Breast epithelium (tissue), 4 donors: ENCODE measurements at regions not wholly inside any gene's neighbourhood (a gene's known extent, or its start where the extent isn't known, plus 50 kb on each side); places are given as distances from the start of the nearest gene placed in this dataset.

Source experiments
- DNase-seq, 2 donors: peaks; one replicate each; pipeline ENCODE4 v3.0.0-alpha.2; 2019; ENCODE audit warnings: low spot score in 2 of 2
- H3K27ac ChIP-seq, 2 donors: fragments of 200-600 bp; sonication (generic) in 1 of 2; one replicate each; pipeline ENCODE4 v1.5.1; 2016 to 2019; ENCODE audit warnings: mild to moderate bottlenecking in 1 of 2
- H3K27me3 ChIP-seq, 2 donors: fragments of 200-600 bp; sonication (generic) in 1 of 2; one replicate each; pipeline versions ENCODE4 v1.5.1 to v1.6.0; 2017 to 2019; ENCODE audit warnings: control low read depth in 1 of 2, mild to moderate bottlenecking in 1 of 2
- H3K36me3 ChIP-seq: fragments of 200-600 bp; one replicate; pipeline ENCODE4 v1.5.1; 2019
- H3K4me1 ChIP-seq, 2 donors: fragments of 200-600 bp; sonication (generic); one replicate each; pipeline ENCODE4 v1.5.1; 2016 to 2019; ENCODE audit warnings: control low read depth in 1 of 2
- H3K4me3 ChIP-seq, 3 donors: fragments of 200-600 bp; sonication (generic); 1 replicate in 2 of 3; 2 replicates in 1 of 3; pipeline ENCODE4 v1.5.1; 2016 to 2019; ENCODE audit warnings: mild to moderate bottlenecking in 3 of 3, moderate library complexity in 2 of 3
- H3K9me3 ChIP-seq, 2 donors: fragments of 200-600 bp; sonication (generic) in 1 of 2; one replicate each; pipeline ENCODE4 v1.5.1; 2016 to 2019; ENCODE audit warnings: control low read depth in 1 of 2
- POLR2A ChIP-seq: fragments of 450-650 bp; IDR thresholded peaks from one replicate; pipeline ENCODE4 v1.6.1; 2016; ENCODE audit warnings: antibody characterized with exemption, mild to moderate bottlenecking, moderate library complexity
- POLR2AphosphoS5 ChIP-seq, 3 donors: sonication (generic); formaldehyde crosslinking; IDR thresholded peaks; one replicate each; pipeline ENCODE4 v1.6.1; 2017; ENCODE audit warnings: antibody characterized with exemption in 3 of 3
- intact Hi-C: fragments of 100-400 bp; cut with DNase I; formaldehyde crosslinking; loops from one replicate; pipeline ENCODE4 v1.15.1; 2023; ENCODE audit warnings: low total_unique reads
- TF ChIP-seq, protein P1 (sequence below), 3 donors: fragments of 450-650 bp; IDR thresholded peaks; one replicate each; pipeline ENCODE4 v1.5.1; 2016 to 2017; ENCODE audit warnings: antibody characterized with exemption in 3 of 3, mild to moderate bottlenecking in 3 of 3, moderate library complexity in 3 of 3

DNA sequence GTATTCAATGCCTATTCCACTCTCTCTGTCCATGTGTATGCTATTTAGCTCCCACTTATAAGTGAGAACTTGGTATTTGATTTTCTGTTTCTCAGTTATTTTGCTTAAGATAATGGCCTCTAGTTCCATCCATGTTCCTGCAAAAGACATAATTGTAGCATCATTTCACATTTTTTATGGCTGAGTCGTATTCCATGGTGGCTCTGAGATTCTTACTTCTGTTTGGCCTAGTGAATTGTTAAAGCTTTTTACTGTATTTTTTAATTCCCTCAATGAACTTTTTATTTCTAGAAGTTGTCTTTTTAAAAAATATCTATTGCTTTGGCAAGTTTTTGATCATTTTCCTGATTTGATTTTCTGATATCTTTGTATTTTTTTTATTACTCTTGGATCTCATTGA is 635.6 kb downstream of the PLA2G4A start:
- H3K9me3 ChIP-seq = peaks cover 7 to 12% of the 10 kb centered on the region in 2 donors
- H3K27me3 ChIP-seq = no peaks in the 10 kb centered on the region
- H3K27ac ChIP-seq = no peak overlapping the region
- H3K36me3 ChIP-seq = no peaks in the 10 kb centered on the region
- TF ChIP-seq, protein P1, sequence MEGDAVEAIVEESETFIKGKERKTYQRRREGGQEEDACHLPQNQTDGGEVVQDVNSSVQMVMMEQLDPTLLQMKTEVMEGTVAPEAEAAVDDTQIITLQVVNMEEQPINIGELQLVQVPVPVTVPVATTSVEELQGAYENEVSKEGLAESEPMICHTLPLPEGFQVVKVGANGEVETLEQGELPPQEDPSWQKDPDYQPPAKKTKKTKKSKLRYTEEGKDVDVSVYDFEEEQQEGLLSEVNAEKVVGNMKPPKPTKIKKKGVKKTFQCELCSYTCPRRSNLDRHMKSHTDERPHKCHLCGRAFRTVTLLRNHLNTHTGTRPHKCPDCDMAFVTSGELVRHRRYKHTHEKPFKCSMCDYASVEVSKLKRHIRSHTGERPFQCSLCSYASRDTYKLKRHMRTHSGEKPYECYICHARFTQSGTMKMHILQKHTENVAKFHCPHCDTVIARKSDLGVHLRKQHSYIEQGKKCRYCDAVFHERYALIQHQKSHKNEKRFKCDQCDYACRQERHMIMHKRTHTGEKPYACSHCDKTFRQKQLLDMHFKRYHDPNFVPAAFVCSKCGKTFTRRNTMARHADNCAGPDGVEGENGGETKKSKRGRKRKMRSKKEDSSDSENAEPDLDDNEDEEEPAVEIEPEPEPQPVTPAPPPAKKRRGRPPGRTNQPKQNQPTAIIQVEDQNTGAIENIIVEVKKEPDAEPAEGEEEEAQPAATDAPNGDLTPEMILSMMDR (IDR thresholded peaks at IDR 0.05) = no peak
- TF ChIP-seq POLR2AphosphoS5 (IDR thresholded peaks at IDR 0.05) = no peak
- no peak overlapping the region for H3K4me3 ChIP-seq
- intact Hi-C loops = loop anchor here (5.0 kb wide), 1 partner anchor 513 kb away; no protein-coding TSS in a partner anchor
- H3K4me1 ChIP-seq = no peaks in the 10 kb centered on the region
- DNase-seq = no peak

DNA sequence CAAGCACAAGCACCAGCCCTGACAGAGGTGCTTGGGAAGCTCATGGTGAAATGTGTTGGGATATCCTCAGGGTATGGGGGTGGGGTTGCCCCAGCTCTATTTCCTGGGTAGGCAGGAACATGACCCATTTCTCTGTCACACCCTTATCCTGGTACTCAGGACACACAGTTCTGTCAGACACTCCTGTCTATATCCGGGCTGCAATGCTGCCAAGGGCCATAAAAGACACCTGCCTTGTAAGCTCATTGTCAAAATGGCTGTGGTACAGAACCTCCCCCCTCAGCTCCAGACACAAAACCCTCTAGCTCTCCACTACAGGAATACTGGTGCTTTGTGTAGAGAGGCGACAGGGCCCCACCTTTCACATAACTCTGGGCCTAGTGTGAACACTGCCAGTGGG is 636.7 kb downstream of the PLA2G4A start:
- H3K9me3 ChIP-seq = peaks cover 7 to 12% of the 10 kb centered on the region in 2 donors
- H3K27ac ChIP-seq = no peak overlapping the region
- no peak for DNase-seq
- intact Hi-C loops = no loop called here
- H3K4me3 ChIP-seq = no peak overlapping the region
- no peaks in the 10 kb centered on the region for H3K4me1 ChIP-seq
- H3K36me3 ChIP-seq = no peaks in the 10 kb centered on the region
- no peaks in the 10 kb centered on the region for H3K27me3 ChIP-seq
- TF ChIP-seq, protein P1 (IDR thresholded peaks at IDR 0.05) = no peak
- TF ChIP-seq POLR2A = no peak
- no peak for TF ChIP-seq POLR2AphosphoS5 (IDR thresholded peaks at IDR 0.05)

DNA sequence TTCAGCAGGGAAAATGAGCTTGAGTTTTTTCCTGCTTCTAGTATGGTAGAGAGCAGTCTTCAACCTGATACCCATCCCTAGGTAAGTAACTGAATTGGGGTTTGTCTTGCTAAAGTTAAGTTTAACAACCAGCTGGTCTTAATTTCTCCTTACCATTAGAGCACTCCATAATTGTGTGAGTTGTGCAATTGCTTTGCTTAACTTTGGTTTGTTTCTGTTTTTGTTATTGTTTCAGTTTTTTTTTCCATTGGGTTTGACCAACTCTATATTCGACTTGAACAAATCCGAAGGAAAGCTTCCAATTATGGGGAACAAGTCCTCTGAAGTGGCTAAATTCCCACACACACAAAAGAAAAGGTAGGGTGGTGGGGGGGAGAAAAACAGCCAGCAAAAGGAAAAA is 641.1 kb downstream of the PLA2G4A start:
- Histone ChIP-seq H3K36me3 (no peaks in the 10 kb centered on the region), H3K27me3 (no peaks in the 10 kb centered on the region), H3K4me3 (no peak overlapping the region), H3K27ac (no peak overlapping the region), H3K9me3 (peaks cover 5 to 12% of the 10 kb centered on the region in 2 donors), H3K4me1 (no peaks in the 10 kb centered on the region)
- intact Hi-C loops = no loop called here
- DNase-seq = no peak
- TF ChIP-seq POLR2AphosphoS5 (IDR thresholded peaks at IDR 0.05) = no peak
- TF ChIP-seq, protein P1 (IDR thresholded peaks at IDR 0.05) = no peak
- no peak for TF ChIP-seq POLR2A

DNA sequence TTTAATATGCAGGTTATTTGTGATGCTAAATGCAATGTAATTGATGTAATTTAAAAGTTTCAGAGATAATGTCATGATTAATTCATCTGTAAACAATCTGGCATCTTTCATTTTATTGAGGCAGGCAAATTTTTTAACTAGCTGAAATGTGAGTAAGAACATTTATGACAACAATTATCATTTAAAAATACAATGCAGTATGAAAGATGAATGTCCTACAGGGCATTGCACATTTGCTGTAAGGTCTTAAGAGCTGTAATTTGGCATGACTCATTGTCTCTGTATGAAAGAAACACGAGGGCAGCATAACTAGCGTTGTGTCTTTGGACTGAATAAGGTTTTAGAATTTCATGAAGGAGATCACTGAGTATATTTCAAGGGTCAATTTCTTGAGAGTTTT is 642.8 kb downstream of the PLA2G4A start:
- no peak overlapping the region for H3K4me3 ChIP-seq
- intact Hi-C loops = no loop called here
- no peak overlapping the region for H3K27ac ChIP-seq
- no peaks in the 10 kb centered on the region for H3K36me3 ChIP-seq
- H3K4me1 ChIP-seq = no peaks in the 10 kb centered on the region
- no peak for DNase-seq
- H3K9me3 ChIP-seq = no peaks in the 10 kb centered on the region
- H3K27me3 ChIP-seq = no peaks in the 10 kb centered on the region
- TF ChIP-seq POLR2A (no peak), POLR2AphosphoS5 (IDR thresholded peaks at IDR 0.05) (no peak)
- TF ChIP-seq, protein P1 (IDR thresholded peaks at IDR 0.05) = no peak

DNA sequence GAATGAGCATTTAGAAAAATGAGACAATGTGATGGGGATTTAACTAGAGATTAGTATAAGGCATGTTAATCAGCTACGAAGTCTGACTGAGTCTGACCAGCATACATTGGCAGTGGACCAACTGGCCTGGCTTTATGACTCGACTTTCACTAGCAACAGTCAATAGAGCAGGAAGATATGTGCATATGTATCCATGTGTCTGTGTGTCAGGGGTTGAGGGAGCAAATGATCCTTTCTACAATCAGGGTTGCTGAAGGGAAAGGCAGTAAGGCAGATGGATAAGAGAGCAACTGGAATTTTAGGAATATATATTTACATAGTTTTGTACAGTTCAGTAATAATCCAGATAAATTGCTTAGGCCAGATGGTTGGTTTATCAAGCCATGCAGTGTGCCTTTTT is 645.6 kb downstream of the PLA2G4A start:
- Histone ChIP-seq H3K4me1 (no peaks in the 10 kb centered on the region), H3K36me3 (no peaks in the 10 kb centered on the region), H3K4me3 (no peak overlapping the region), H3K9me3 (no peaks in the 10 kb centered on the region), H3K27ac (no peak overlapping the region), H3K27me3 (no peaks in the 10 kb centered on the region)
- intact Hi-C loops = no loop called here
- DNase-seq = no peak
- no peak for TF ChIP-seq POLR2AphosphoS5 (IDR thresholded peaks at IDR 0.05)
- TF ChIP-seq POLR2A = no peak
- TF ChIP-seq, protein P1 (IDR thresholded peaks at IDR 0.05) = no peak
